HL-60 (cell line): ENCODE measurements at regions not wholly inside any gene's neighbourhood (a gene's known extent, or its start where the extent isn't known, plus 50 kb on each side); places are given as distances from the start of the nearest gene placed in this dataset.
A peak's percentile ranks its signal among the peaks of the same experiment; 100 is the strongest.

Experiments used
- DNase-seq, 2 experiments: peaks; one replicate each; pipeline ENCODE4 v3.0.0-alpha.2; 2010 to 2020; ENCODE audit warnings: low read depth in 1 of 2, low spot score in 1 of 2
- H3K27ac ChIP-seq: fragments of 250-450 bp; sonication (Bioruptor Pico); replicated peaks from 2 replicates; pipeline ENCODE4 v1.5.1; 2020; ENCODE audit warnings: mild to moderate bottlenecking, moderate library complexity
- H3K27me3 ChIP-seq: fragments of 250-450 bp; sonication (Bioruptor Pico); 2 replicates; pipeline ENCODE4 v1.5.1; 2021; ENCODE audit warnings: mild to moderate bottlenecking, moderate library complexity; ENCODE audit not compliant: insufficient read depth, poor library complexity, severe bottlenecking
- H3K4me3 ChIP-seq: replicated peaks from 2 replicates; pipeline ENCODE4 v1.5.1; 2011; ENCODE audit warnings: mild to moderate bottlenecking, control low read depth, low read length; ENCODE audit not compliant: insufficient read depth
- CTCF ChIP-seq: IDR thresholded peaks from one replicate; pipeline ENCODE4 v1.5.1; 2011; ENCODE audit warnings: low read length, control low read depth, inconsistent platforms; ENCODE audit not compliant: insufficient read depth
- GABPA ChIP-seq: IDR thresholded peaks from 2 replicates; pipeline ENCODE4 v1.6.1; 2012; ENCODE audit warnings: low read depth
- POLR2AphosphoS5 ChIP-seq: IDR thresholded peaks from 2 replicates; pipeline ENCODE4 v1.6.1; 2012; ENCODE audit warnings: low read depth
- REST ChIP-seq: IDR thresholded peaks from 2 replicates; pipeline ENCODE4 v1.6.1; 2012; ENCODE audit warnings: low read depth; ENCODE audit not compliant: insufficient replicate concordance
- SPI1 ChIP-seq: IDR thresholded peaks from 2 replicates; pipeline ENCODE4 v1.6.1; 2012; ENCODE audit warnings: low read depth, mild to moderate bottlenecking, borderline replicate concordance

DNA sequence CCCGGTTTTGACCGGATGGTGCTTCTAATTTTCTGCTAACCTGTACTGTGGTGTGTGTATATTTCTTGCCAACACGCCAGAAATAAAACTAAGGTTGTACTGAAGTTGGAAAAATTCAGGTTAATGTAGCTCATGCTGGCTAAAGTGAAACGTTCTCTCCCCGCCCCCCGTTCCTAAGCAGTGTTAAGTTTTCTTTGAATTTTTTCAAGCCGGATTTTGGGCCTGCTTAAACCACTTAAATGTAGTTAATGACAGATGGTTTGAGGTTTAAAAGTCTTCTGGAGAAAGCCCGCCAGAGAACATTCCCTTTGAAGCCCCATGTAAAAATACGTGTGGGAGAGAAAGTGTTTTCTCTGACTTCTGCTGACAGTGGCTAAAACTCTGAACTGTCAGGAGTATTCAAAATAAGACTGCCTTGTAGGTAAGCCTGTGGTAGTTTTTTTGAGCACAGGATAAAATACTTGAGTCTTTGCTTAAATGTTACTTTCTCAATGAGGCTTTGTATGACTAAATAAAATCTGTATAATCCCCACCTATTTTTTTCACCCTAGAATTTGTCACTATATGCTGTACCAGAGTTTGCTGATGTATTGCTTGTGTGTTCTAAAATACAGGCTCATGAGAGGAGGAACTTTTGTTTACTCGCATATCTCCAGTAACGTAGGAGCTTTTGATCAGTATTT, 101.3 kb downstream of the OR2B2 start:
- H3K27ac ChIP-seq, result peak overlapping the region; percentile 97
- TF ChIP-seq CTCF, result no peak
- no peak for TF ChIP-seq SPI1
- no peak for TF ChIP-seq POLR2AphosphoS5
- no peak for TF ChIP-seq GABPA
- no peak for TF ChIP-seq REST
- no peak for DNase-seq

DNA sequence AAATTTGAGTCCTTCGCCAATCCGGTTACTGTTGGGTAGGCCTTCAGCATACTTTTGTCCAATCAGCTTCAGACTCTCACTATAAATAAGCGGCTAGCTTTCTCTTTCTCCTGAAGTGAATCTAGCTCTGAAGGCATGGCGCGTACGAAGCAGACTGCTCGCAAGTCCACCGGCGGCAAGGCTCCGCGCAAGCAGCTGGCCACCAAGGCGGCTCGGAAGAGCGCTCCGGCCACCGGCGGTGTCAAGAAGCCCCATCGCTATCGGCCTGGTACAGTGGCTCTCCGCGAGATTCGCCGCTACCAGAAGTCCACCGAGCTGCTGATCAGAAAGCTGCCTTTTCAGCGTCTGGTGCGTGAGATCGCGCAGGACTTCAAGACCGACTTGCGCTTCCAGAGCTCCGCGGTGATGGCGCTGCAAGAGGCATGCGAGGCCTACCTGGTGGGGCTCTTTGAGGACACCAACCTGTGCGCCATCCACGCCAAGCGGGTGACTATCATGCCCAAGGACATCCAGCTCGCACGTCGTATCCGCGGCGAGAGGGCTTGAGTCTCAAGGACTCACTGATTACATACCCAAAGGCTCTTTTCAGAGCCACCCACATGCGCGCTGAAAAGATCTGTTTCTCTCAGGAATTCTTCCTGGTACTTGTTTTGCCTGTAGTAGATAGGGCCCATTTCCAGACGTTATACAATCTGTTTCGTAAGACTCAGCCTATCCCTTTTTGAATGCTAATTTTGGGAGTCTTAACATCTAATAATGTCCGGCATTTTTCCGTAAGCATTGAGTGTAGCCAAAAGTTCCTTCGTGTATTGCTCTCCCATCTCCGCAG, 102.0 kb downstream of the OR2B2 start:
- TF ChIP-seq POLR2AphosphoS5, result peak; percentile 99
- TF ChIP-seq GABPA, result no peak; the same call in 1 of the 2 replicates
- TF ChIP-seq REST, result peak; percentile 64
- peak overlapping the region; percentile 97 for H3K27ac ChIP-seq
- DNase-seq, result peak; percentile 89 to 93
- H3K4me3 ChIP-seq, result peak overlapping the region; percentile 40
- H3K27me3 ChIP-seq, result no peaks in the 10 kb centered on the region

More for the DNA sequence above, 101.3 kb downstream of the OR2B2 start:
- Histone ChIP-seq H3K4me3 (peak overlapping the region; percentile 40), H3K27me3 (no peaks in the 10 kb centered on the region)

DNA sequence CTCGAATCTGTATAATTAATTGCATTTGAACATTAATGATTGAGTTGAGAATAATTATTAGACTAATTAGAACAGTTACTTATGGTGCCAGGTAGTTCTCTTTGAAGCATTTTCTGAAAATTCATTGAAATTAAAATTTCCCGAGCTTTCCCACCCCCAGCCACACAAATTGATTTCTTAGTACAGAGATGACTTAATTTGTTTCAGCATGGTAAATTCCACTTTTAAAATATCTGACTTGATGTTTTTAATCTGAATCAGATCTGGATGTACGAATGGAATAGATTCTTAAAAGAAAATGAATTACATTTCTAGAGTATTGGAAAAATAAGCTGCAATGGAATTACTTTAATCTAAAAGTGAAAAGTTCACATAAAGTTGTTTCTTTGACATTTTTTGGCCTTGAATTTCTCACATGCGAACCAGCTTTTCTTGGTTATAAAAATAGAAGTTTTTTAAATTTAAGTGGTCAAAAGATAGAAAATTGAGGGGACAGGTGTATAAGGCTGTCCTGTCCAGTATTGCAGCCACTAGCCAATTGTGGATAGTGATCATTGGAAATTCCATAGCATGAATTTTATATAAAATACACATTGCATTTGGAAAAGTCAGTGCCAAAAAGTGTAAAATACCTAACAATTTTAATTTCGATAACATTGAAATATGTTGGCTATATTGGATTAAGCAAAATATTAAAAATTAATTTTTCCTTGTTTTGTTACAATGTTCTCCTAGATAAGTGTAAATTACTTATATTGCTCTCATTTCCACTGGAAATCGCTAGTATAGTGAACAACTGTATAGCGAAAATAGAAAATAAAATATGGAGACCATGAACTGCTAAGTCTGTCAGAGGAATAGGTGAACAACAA, 102.9 kb downstream of the OR2B2 start:
- TF ChIP-seq POLR2AphosphoS5, result no peak
- TF ChIP-seq GABPA, result no peak
- no peak for TF ChIP-seq SPI1
- TF ChIP-seq CTCF, result no peak
- TF ChIP-seq REST, result no peak
- DNase-seq, result no peak
- H3K4me3 ChIP-seq, result peak overlapping the region; percentile 45
- peak overlapping the region; percentile 97 for H3K27ac ChIP-seq
- no peaks in the 10 kb centered on the region for H3K27me3 ChIP-seq
